ENCODE measurements at regions not wholly inside any gene's neighbourhood (a gene's known extent, or its start where the extent isn't known, plus 50 kb on each side); places are given as distances from the start of the nearest gene placed in this dataset.

GRCh38 chr20:10733122-10733521, 59.3 kb upstream of the JAG1 start:
- Histone ChIP-seq H3K4me3 (ENCODE audit: low read depth in 1 of 2, low read length in 1 of 2) (no peak overlapping the region), H3K36me3 (no peaks in the 10 kb centered on the region), H3K27me3 (no peaks in the 10 kb centered on the region), H3K27ac (no peak overlapping the region), H3K4me1 (ENCODE audit: control insufficient read depth in 1 of 2, insufficient read depth in 1 of 2, low read depth in 1 of 2, low read length in 1 of 2) (no peaks in the 10 kb centered on the region), H3K9me3 (no peaks in the 10 kb centered on the region)
- no peak for TF ChIP-seq CTCF (IDR thresholded peaks at IDR 0.05)

GRCh38 chr20:10735195-10735949, 61.6 kb upstream of the JAG1 start:
- no peaks in the 10 kb centered on the region for H3K4me1 ChIP-seq (ENCODE audit: control insufficient read depth in 1 of 2, insufficient read depth in 1 of 2, low read depth in 1 of 2, low read length in 1 of 2)
- no peaks in the 10 kb centered on the region for H3K36me3 ChIP-seq
- no peak overlapping the region for H3K27ac ChIP-seq
- no peak overlapping the region for H3K4me3 ChIP-seq (ENCODE audit: low read depth in 1 of 2, low read length in 1 of 2)
- H3K27me3 ChIP-seq, result no peaks in the 10 kb centered on the region
- TF ChIP-seq CTCF (IDR thresholded peaks at IDR 0.05), result no peak
- H3K9me3 ChIP-seq, result no peaks in the 10 kb centered on the region

- Histone ChIP-seq H3K4me1 (ENCODE audit: control insufficient read depth in 1 of 2, insufficient read depth in 1 of 2, low read depth in 1 of 2, low read length in 1 of 2) (no peaks in the 10 kb centered on the region), H3K4me3 (ENCODE audit: low read depth in 1 of 2, low read length in 1 of 2) (no peak overlapping the region), H3K27me3 (no peaks in the 10 kb centered on the region), H3K9me3 (no peaks in the 10 kb centered on the region), H3K27ac (no peak overlapping the region), H3K36me3 (no peaks in the 10 kb centered on the region)
- TF ChIP-seq CTCF (IDR thresholded peaks at IDR 0.05), result no peak
Measured at GRCh38 chr20:10739134-10739533, 65.3 kb upstream of the JAG1 start.

- H3K4me3 ChIP-seq (ENCODE audit: low read depth in 1 of 2, low read length in 1 of 2), result no peak overlapping the region
- no peaks in the 10 kb centered on the region for H3K9me3 ChIP-seq
- H3K4me1 ChIP-seq (ENCODE audit: control insufficient read depth in 1 of 2, insufficient read depth in 1 of 2, low read depth in 1 of 2, low read length in 1 of 2), result no peaks in the 10 kb centered on the region
- H3K27ac ChIP-seq, result no peak overlapping the region
- no peaks in the 10 kb centered on the region for H3K36me3 ChIP-seq
- H3K27me3 ChIP-seq, result no peaks in the 10 kb centered on the region
- TF ChIP-seq CTCF (IDR thresholded peaks at IDR 0.05), result no peak
Measured at GRCh38 chr20:10739566-10739965, 65.8 kb upstream of the JAG1 start.

GRCh38 chr20:10741060-10741459, 67.3 kb upstream of the JAG1 start:
- Histone ChIP-seq H3K36me3 (no peaks in the 10 kb centered on the region), H3K27me3 (no peaks in the 10 kb centered on the region), H3K4me1 (ENCODE audit: control insufficient read depth in 1 of 2, insufficient read depth in 1 of 2, low read depth in 1 of 2, low read length in 1 of 2) (no peaks in the 10 kb centered on the region), H3K9me3 (no peaks in the 10 kb centered on the region), H3K4me3 (ENCODE audit: low read depth in 1 of 2, low read length in 1 of 2) (no peak overlapping the region), H3K27ac (no peak overlapping the region)
- no peak for TF ChIP-seq CTCF (IDR thresholded peaks at IDR 0.05)
